PC-9 (cell line): ENCODE measurements at regions not wholly inside any gene's neighbourhood (a gene's known extent, or its start where the extent isn't known, plus 50 kb on each side); places are given as distances from the start of the nearest gene placed in this dataset.

Experiments
- CTCF ChIP-seq: fragments of 200-600 bp; sonication (generic); conservative IDR thresholded peaks from 2 replicates; pipeline ENCODE4 v1.6.1; 2017; ENCODE audit warnings: mixed run types, antibody characterized with exemption, mild to moderate bottlenecking, moderate library complexity
- EZH2 ChIP-seq: fragments of 200-600 bp; sonication (generic); IDR thresholded peaks from 2 replicates; pipeline ENCODE4 v1.8.0; 2017; ENCODE audit warnings: antibody characterized with exemption, low read depth

- TF ChIP-seq CTCF = no peak
- no peak for TF ChIP-seq EZH2
Observed at GRCh38 chr1:213417846-213418245, 366.8 kb downstream of the RPS6KC1 start.
